Calu3 (cell line): ENCODE measurements at regions not wholly inside any gene's neighbourhood (a gene's known extent, or its start where the extent isn't known, plus 50 kb on each side); places are given as distances from the start of the nearest gene placed in this dataset.

Experiments
- BruUV-seq: library from RNA; stranded (reverse); fragments of 400-500 nt; replicated peaks from 2 replicates; lab custom pipeline; 2021; lab: Mats Ljungman, UMichigan
- CTCF ChIA-PET: fragments of 300-600 bp; sonication (Branson Sonifier 250); formaldehyde crosslinking; loops from one replicate; lab custom pipeline; 2022; ENCODE audit warnings: antibody characterized with exemption; lab: Charles Lee
- DNase-seq: peaks from one replicate; pipeline ENCODE4 v3.0.0; 2022
- H3K27ac Mint-ChIP-seq: one replicate; pipeline ENCODE4 v1.8.0; 2022; ENCODE audit warnings: mixed read lengths; ENCODE audit not compliant: unreplicated experiment
- H3K27me3 Mint-ChIP-seq: one replicate; pipeline ENCODE4 v1.8.0; 2022; ENCODE audit warnings: mixed read lengths; ENCODE audit not compliant: unreplicated experiment
- H3K36me3 Mint-ChIP-seq: one replicate; pipeline ENCODE4 v1.8.0; 2022; ENCODE audit warnings: mild to moderate bottlenecking, moderate library complexity, mixed read lengths; ENCODE audit not compliant: insufficient read depth, unreplicated experiment
- H3K4me1 Mint-ChIP-seq: one replicate; pipeline ENCODE4 v1.8.0; 2022; ENCODE audit warnings: mild to moderate bottlenecking, low read depth, mixed read lengths; ENCODE audit not compliant: unreplicated experiment
- H3K4me3 Mint-ChIP-seq: one replicate; pipeline ENCODE4 v1.8.0; 2022; ENCODE audit warnings: mild to moderate bottlenecking, low read depth, moderate library complexity, mixed read lengths; ENCODE audit not compliant: unreplicated experiment
- H3K9me3 Mint-ChIP-seq: one replicate; pipeline ENCODE4 v1.8.0; 2022; ENCODE audit warnings: low read depth, mixed read lengths; ENCODE audit not compliant: unreplicated experiment
- intact Hi-C: fragments of 100-400 bp; cut with micrococcal nuclease; formaldehyde crosslinking; loops from one replicate; pipeline ENCODE4 v1.10.0; 2022; ENCODE audit not compliant: unreplicated experiment
- TF ChIP-seq, protein P1 (sequence below): fragments of 200-600 bp; IDR thresholded peaks from one replicate; pipeline ENCODE4 v1.8.0; 2022; ENCODE audit warnings: antibody characterized with exemption; ENCODE audit not compliant: unreplicated experiment

DNA sequence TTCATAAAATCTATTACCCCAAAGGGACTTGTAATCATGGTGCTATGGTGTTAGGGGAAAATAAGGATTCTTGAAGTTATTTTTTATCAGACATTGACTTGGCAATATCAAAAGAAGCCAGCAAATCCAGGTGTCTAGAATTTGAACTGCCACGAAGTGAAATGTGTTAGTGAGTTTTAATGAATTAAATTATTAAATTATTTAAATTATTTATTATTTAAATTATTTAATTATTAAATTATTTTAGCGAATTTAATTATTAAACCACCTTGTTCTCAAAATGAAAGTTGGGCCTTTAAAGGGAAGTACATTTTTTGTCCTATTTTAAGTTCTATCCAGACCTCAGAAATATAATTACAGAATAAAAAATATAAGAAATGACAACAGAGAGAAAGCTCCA lies 332.6 kb upstream of the SMC2 start:
- H3K27me3 Mint-ChIP-seq = no peaks in the 10 kb centered on the region
- BruUV-seq = no TSS peak

DNA sequence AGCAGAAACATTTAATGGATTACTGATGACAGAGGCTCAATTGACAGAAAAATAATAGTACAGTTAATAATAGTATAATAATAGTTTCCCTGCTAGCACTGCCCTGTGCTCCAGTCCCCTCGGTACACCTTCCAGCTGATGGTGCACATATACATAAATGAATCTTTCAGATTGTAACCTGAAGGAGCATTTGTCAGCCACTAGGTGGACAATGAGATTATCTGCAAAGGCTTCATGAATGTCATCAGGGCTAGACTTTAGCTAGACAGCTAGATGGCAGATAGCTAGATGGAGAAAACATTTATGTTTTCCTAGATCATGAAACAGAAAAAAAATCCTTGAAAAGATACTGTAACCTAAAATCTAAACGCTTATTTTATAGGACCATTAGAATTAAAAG lies 304.4 kb upstream of the SMC2 start:
- no peaks in the 10 kb centered on the region for H3K36me3 Mint-ChIP-seq
- CTCF ChIA-PET = no interaction called here
- no peaks in the 10 kb centered on the region for H3K9me3 Mint-ChIP-seq
- H3K27ac Mint-ChIP-seq = no peak overlapping the region
- DNase-seq = no peak
- no TSS peak for BruUV-seq
- H3K4me3 Mint-ChIP-seq = no peak overlapping the region
- no peaks in the 10 kb centered on the region for H3K27me3 Mint-ChIP-seq
- H3K4me1 Mint-ChIP-seq = no peaks in the 10 kb centered on the region
- intact Hi-C loops = no loop called here
- TF ChIP-seq, protein P1, sequence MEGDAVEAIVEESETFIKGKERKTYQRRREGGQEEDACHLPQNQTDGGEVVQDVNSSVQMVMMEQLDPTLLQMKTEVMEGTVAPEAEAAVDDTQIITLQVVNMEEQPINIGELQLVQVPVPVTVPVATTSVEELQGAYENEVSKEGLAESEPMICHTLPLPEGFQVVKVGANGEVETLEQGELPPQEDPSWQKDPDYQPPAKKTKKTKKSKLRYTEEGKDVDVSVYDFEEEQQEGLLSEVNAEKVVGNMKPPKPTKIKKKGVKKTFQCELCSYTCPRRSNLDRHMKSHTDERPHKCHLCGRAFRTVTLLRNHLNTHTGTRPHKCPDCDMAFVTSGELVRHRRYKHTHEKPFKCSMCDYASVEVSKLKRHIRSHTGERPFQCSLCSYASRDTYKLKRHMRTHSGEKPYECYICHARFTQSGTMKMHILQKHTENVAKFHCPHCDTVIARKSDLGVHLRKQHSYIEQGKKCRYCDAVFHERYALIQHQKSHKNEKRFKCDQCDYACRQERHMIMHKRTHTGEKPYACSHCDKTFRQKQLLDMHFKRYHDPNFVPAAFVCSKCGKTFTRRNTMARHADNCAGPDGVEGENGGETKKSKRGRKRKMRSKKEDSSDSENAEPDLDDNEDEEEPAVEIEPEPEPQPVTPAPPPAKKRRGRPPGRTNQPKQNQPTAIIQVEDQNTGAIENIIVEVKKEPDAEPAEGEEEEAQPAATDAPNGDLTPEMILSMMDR = no peak

More for the DNA sequence above, 332.6 kb upstream of the SMC2 start:
- H3K27ac Mint-ChIP-seq = no peak overlapping the region
- no peaks in the 10 kb centered on the region for H3K36me3 Mint-ChIP-seq
- CTCF ChIA-PET = no interaction called here
- no peaks in the 10 kb centered on the region for H3K4me1 Mint-ChIP-seq
- no peak for DNase-seq
- intact Hi-C loops = no loop called here
- no peaks in the 10 kb centered on the region for H3K9me3 Mint-ChIP-seq
- TF ChIP-seq, protein P1 = no peak
- no peak overlapping the region for H3K4me3 Mint-ChIP-seq

DNA sequence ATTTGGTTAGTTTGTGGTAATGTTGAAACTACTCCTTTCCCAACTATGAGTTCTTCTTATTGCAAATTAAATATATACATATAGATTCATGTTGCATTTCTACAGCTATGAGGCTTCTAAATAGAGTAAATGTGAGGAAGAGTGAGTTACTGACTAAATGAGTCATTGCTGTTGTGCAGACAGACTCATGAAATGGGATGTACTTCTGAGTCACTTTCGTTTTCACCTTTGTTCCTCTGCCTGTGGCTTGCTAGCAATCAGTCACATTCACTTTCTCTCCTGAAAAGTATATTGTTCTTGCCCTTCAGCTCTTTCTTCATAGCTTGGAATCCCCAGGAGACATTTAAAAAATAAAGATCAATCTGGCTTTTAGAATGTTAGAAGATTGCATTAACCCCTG lies 295.5 kb upstream of the SMC2 start:
- no TSS peak for BruUV-seq
- H3K4me3 Mint-ChIP-seq = peak overlapping the region; percentile 30
- TF ChIP-seq, protein P1 = no peak
- no peaks in the 10 kb centered on the region for H3K9me3 Mint-ChIP-seq
- CTCF ChIA-PET = no interaction called here
- intact Hi-C loops = no loop called here
- no peaks in the 10 kb centered on the region for H3K27me3 Mint-ChIP-seq
- peak overlapping the region; percentile 64 for H3K27ac Mint-ChIP-seq
- peak; percentile 4 for DNase-seq
- H3K36me3 Mint-ChIP-seq = no peaks in the 10 kb centered on the region
- H3K4me1 Mint-ChIP-seq = no peaks in the 10 kb centered on the region

DNA sequence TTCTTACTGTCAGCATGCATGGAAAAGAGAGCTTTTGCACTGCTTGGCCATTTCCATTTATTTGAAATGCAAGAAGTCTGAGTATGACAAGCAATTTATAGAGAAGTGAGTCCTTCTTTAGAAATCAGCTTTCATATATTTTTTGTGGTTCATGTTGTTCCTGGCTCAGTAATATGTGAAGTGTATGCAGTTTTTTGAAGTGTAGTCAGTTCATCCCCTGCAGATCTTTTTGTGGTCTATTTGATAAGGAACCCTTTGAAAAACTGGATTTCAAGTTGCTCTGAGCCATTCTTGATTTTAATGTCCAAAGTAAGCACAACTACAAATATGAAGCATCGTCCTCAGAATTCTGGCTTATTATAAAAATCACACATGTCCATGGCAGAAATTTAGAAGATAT lies 294.1 kb upstream of the SMC2 start:
- intact Hi-C loops = no loop called here
- Mint-ChIP-seq H3K4me1 (no peaks in the 10 kb centered on the region), H3K4me3 (no peak overlapping the region), H3K27me3 (no peaks in the 10 kb centered on the region), H3K9me3 (no peaks in the 10 kb centered on the region), H3K36me3 (no peaks in the 10 kb centered on the region), H3K27ac (no peak overlapping the region)
- CTCF ChIA-PET = no interaction called here
- no TSS peak for BruUV-seq
- TF ChIP-seq, protein P1 = no peak
- no peak for DNase-seq

DNA sequence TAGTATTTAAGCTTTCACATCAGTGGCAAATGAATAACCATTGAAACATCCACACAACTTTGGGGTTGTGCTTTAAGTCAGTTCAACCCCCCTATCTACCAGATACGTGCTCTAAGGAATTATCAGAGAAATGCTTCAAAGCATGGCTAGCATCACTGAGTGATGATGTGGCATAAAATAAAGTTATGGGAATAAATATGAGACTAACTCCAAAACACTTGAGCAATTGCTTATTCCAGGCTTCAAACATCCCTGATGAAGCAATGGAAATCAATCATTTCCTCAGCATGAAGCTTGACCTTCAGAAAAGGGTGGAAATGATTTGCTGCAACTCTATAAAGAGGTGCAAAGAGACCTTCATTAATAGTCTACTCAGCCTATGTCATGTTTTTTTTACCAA lies 292.0 kb upstream of the SMC2 start:
- Mint-ChIP-seq H3K9me3 (no peaks in the 10 kb centered on the region), H3K4me1 (no peaks in the 10 kb centered on the region), H3K36me3 (no peaks in the 10 kb centered on the region), H3K4me3 (no peak overlapping the region), H3K27me3 (no peaks in the 10 kb centered on the region), H3K27ac (no peak overlapping the region)
- TF ChIP-seq, protein P1 = no peak
- intact Hi-C loops = no loop called here
- no TSS peak for BruUV-seq
- DNase-seq = no peak
- CTCF ChIA-PET = no interaction called here
